Large intestine (tissue), 3 donors: ENCODE measurements at regions not wholly inside any gene's neighbourhood (a gene's known extent, or its start where the extent isn't known, plus 50 kb on each side); places are given as distances from the start of the nearest gene placed in this dataset.

Experiments used
- DNase-seq, 2 donors: peaks; one replicate each; pipeline versions ENCODE4 v3.0.0 to v3.0.0-alpha.2; 2013
- H3K27ac ChIP-seq: one replicate; pipeline ENCODE4 v1.5.1; 2013; ENCODE audit warnings: low read length
- H3K27me3 ChIP-seq: 2 replicates; pipeline ENCODE4 v1.6.1; 2013; ENCODE audit warnings: low read length; ENCODE audit not compliant: control insufficient read depth, insufficient read depth
- H3K36me3 ChIP-seq: 2 replicates; pipeline ENCODE4 v1.6.1; 2013; ENCODE audit warnings: low read length; ENCODE audit not compliant: control insufficient read depth, insufficient read depth
- H3K4me1 ChIP-seq: one replicate; pipeline ENCODE4 v1.6.1; 2013; ENCODE audit warnings: low read length; ENCODE audit not compliant: control insufficient read depth, insufficient read depth
- H3K4me3 ChIP-seq: one replicate; pipeline ENCODE4 v1.5.1; 2013; ENCODE audit warnings: low read length
- H3K9me3 ChIP-seq: one replicate; pipeline ENCODE4 v1.6.1; 2013; ENCODE audit warnings: mild to moderate bottlenecking, low read depth, low read length, moderate library complexity; ENCODE audit not compliant: control insufficient read depth
- WGBS: methylation state at CpG from one replicate; pipeline ENCODE4 v1.1.5; 2013; ENCODE audit warnings: low lambda C conversion rate; ENCODE audit not compliant: insufficient coverage; 5-methylcytosine and 5-hydroxymethylcytosine counted together

- no peak for DNase-seq
- Histone ChIP-seq H3K27ac (no peak overlapping the region), H3K27me3 (peaks cover 13% of the 10 kb centered on the region), H3K9me3 (no peaks in the 10 kb centered on the region), H3K4me3 (no peak overlapping the region), H3K4me1 (no peaks in the 10 kb centered on the region), H3K36me3 (no peaks in the 10 kb centered on the region)
- 90% methylated on average over 2 of the region's 6 CpGs for WGBS
Measured at GRCh38 chr6:45812922-45813321, 202.7 kb downstream of the CLIC5 start.

- DNase-seq, result no peak
- no peaks in the 10 kb centered on the region for H3K36me3 ChIP-seq
- H3K9me3 ChIP-seq, result no peaks in the 10 kb centered on the region
- H3K4me3 ChIP-seq, result no peak overlapping the region
- H3K27me3 ChIP-seq, result peaks cover 9% of the 10 kb centered on the region
- no CpG with 5 or more reads among the region's 1 CpG for WGBS
- no peak overlapping the region for H3K27ac ChIP-seq
- no peaks in the 10 kb centered on the region for H3K4me1 ChIP-seq
Measured at GRCh38 chr6:45808917-45809316, 206.7 kb downstream of the CLIC5 start.

- H3K36me3 ChIP-seq, result no peaks in the 10 kb centered on the region
- H3K4me3 ChIP-seq, result no peak overlapping the region
- DNase-seq, result no peak
- no CpG with 5 or more reads among the region's 7 CpGs for WGBS
- H3K4me1 ChIP-seq, result no peaks in the 10 kb centered on the region
- no peaks in the 10 kb centered on the region for H3K9me3 ChIP-seq
- no peak overlapping the region for H3K27ac ChIP-seq
- H3K27me3 ChIP-seq, result peaks cover 7% of the 10 kb centered on the region
Measured at GRCh38 chr6:45808042-45808645, 207.5 kb downstream of the CLIC5 start.

- H3K27me3 ChIP-seq, result peaks cover 7% of the 10 kb centered on the region
- DNase-seq, result no peak
- H3K9me3 ChIP-seq, result no peaks in the 10 kb centered on the region
- no peaks in the 10 kb centered on the region for H3K36me3 ChIP-seq
- H3K27ac ChIP-seq, result no peak overlapping the region
- no peak overlapping the region for H3K4me3 ChIP-seq
- no CpG with 5 or more reads among the region's 4 CpGs for WGBS
- no peaks in the 10 kb centered on the region for H3K4me1 ChIP-seq
Measured at GRCh38 chr6:45807311-45808041, 208.2 kb downstream of the CLIC5 start.

- Histone ChIP-seq H3K36me3 (no peaks in the 10 kb centered on the region), H3K27me3 (peaks cover 7% of the 10 kb centered on the region), H3K27ac (no peak overlapping the region), H3K4me3 (no peak overlapping the region), H3K9me3 (no peaks in the 10 kb centered on the region), H3K4me1 (no peaks in the 10 kb centered on the region)
- DNase-seq, result no peak
- WGBS, result 100% methylated on average over 1 of the region's 1 CpG
Measured at GRCh38 chr6:45806172-45806571, 209.5 kb downstream of the CLIC5 start.

GRCh38 chr6:45803071-45803470, 212.6 kb downstream of the CLIC5 start:
- Histone ChIP-seq H3K36me3 (no peaks in the 10 kb centered on the region), H3K27ac (no peak overlapping the region), H3K4me3 (no peak overlapping the region), H3K4me1 (no peaks in the 10 kb centered on the region), H3K27me3 (peaks cover 2% of the 10 kb centered on the region), H3K9me3 (no peaks in the 10 kb centered on the region)
- WGBS, result 88% methylated on average over 1 of the region's 4 CpGs
- no peak for DNase-seq

GRCh38 chr6:45801471-45802289, 214.0 kb downstream of the CLIC5 start:
- no peaks in the 10 kb centered on the region for H3K27me3 ChIP-seq
- no peaks in the 10 kb centered on the region for H3K36me3 ChIP-seq
- H3K4me1 ChIP-seq, result no peaks in the 10 kb centered on the region
- no peaks in the 10 kb centered on the region for H3K9me3 ChIP-seq
- H3K27ac ChIP-seq, result no peak overlapping the region
- WGBS, result 50% methylated on average over 1 of the region's 10 CpGs
- H3K4me3 ChIP-seq, result no peak overlapping the region
- no peak for DNase-seq

- Histone ChIP-seq H3K36me3 (no peaks in the 10 kb centered on the region), H3K27me3 (no peaks in the 10 kb centered on the region), H3K9me3 (no peaks in the 10 kb centered on the region), H3K4me1 (no peaks in the 10 kb centered on the region), H3K27ac (no peak overlapping the region), H3K4me3 (no peak overlapping the region)
- WGBS, result 20% methylated on average over 1 of the region's 5 CpGs
- DNase-seq, result no peak
Measured at GRCh38 chr6:45800911-45801310, 214.7 kb downstream of the CLIC5 start.

GRCh38 chr6:45795678-45796077, 220.0 kb downstream of the CLIC5 start:
- DNase-seq, result no peak
- WGBS, result 100% methylated on average over 1 of the region's 3 CpGs
- H3K4me3 ChIP-seq, result no peak overlapping the region
- H3K4me1 ChIP-seq, result no peaks in the 10 kb centered on the region
- no peaks in the 10 kb centered on the region for H3K27me3 ChIP-seq
- no peak overlapping the region for H3K27ac ChIP-seq
- H3K9me3 ChIP-seq, result no peaks in the 10 kb centered on the region
- H3K36me3 ChIP-seq, result no peaks in the 10 kb centered on the region

GRCh38 chr6:45794465-45794864, 221.2 kb downstream of the CLIC5 start:
- no peak for DNase-seq
- no peak overlapping the region for H3K27ac ChIP-seq
- no peak overlapping the region for H3K4me3 ChIP-seq
- whole genome bisulfite sequencing, result 100% methylated on average over 1 of the region's 3 CpGs
- H3K27me3 ChIP-seq, result no peaks in the 10 kb centered on the region
- no peaks in the 10 kb centered on the region for H3K36me3 ChIP-seq
- no peaks in the 10 kb centered on the region for H3K4me1 ChIP-seq
- H3K9me3 ChIP-seq, result no peaks in the 10 kb centered on the region
